MCF 10A (cell line): ENCODE measurements at regions not wholly inside any gene's neighbourhood (a gene's known extent, or its start where the extent isn't known, plus 50 kb on each side); places are given as distances from the start of the nearest gene placed in this dataset.

ENCODE experiments used
- BruUV-seq: library from RNA; stranded (reverse); fragments of 400-500 nt; replicated peaks from 2 replicates; lab custom pipeline; 2021; lab: Mats Ljungman, UMichigan
- CTCF ChIA-PET: fragments of 300-600 bp; sonication (Branson Sonifier 250); formaldehyde crosslinking; extraction: SDS; loops from one replicate; lab custom pipeline; 2021; ENCODE audit warnings: antibody characterized with exemption, inconsistent platforms; lab: Yijun Ruan, JAX
- POLR2A ChIA-PET: fragments of 300-600, 350-650 bp; sonication (Branson Sonifier 250); formaldehyde crosslinking; extraction: SDS; loops from one replicate; lab custom pipeline; 2020; ENCODE audit warnings: antibody characterized with exemption, inconsistent platforms; lab: Yijun Ruan, JAX
- DNase-seq: peaks from one replicate; pipeline ENCODE4 v3.0.0-alpha.2; 2018; ENCODE audit not compliant: unreplicated experiment
- H3K27ac Mint-ChIP-seq: one replicate; pipeline ENCODE4 v1.8.0; 2022; ENCODE audit warnings: mild to moderate bottlenecking, low read depth, mixed read lengths; ENCODE audit not compliant: unreplicated experiment
- H3K27me3 Mint-ChIP-seq: one replicate; pipeline ENCODE4 v1.8.0; 2022; ENCODE audit warnings: mixed read lengths; ENCODE audit not compliant: insufficient read depth, unreplicated experiment
- H3K36me3 Mint-ChIP-seq: one replicate; pipeline ENCODE4 v1.8.0; 2022; ENCODE audit warnings: mild to moderate bottlenecking, moderate library complexity, mixed read lengths; ENCODE audit not compliant: insufficient read depth, unreplicated experiment
- H3K4me1 Mint-ChIP-seq: one replicate; pipeline ENCODE4 v1.8.0; 2022; ENCODE audit warnings: mixed read lengths; ENCODE audit not compliant: insufficient read depth, unreplicated experiment
- H3K4me3 Mint-ChIP-seq: one replicate; pipeline ENCODE4 v1.8.0; 2022; ENCODE audit warnings: mild to moderate bottlenecking, moderate library complexity, mixed read lengths; ENCODE audit not compliant: unreplicated experiment
- H3K9me3 Mint-ChIP-seq: one replicate; pipeline ENCODE4 v1.8.0; 2022; ENCODE audit warnings: mixed read lengths; ENCODE audit not compliant: unreplicated experiment
- intact Hi-C: fragments of 100-400 bp; cut with micrococcal nuclease; formaldehyde crosslinking; loops from 2 replicates; pipeline ENCODE4 v1.14.1; 2022
- TF ChIP-seq, protein P1 (sequence below): fragments of 200-600 bp; IDR thresholded peaks from one replicate; pipeline ENCODE4 v1.8.0; 2022; ENCODE audit warnings: antibody characterized with exemption, mild to moderate bottlenecking; ENCODE audit not compliant: unreplicated experiment

- Mint-ChIP-seq H3K36me3 (no peaks in the 10 kb centered on the region), H3K4me3 (no peak overlapping the region), H3K9me3 (peaks cover 10% of the 10 kb centered on the region), H3K27ac (no peak overlapping the region), H3K4me1 (no peaks in the 10 kb centered on the region), H3K27me3 (no peaks in the 10 kb centered on the region)
- no peak for DNase-seq
- TF ChIP-seq, protein P1, sequence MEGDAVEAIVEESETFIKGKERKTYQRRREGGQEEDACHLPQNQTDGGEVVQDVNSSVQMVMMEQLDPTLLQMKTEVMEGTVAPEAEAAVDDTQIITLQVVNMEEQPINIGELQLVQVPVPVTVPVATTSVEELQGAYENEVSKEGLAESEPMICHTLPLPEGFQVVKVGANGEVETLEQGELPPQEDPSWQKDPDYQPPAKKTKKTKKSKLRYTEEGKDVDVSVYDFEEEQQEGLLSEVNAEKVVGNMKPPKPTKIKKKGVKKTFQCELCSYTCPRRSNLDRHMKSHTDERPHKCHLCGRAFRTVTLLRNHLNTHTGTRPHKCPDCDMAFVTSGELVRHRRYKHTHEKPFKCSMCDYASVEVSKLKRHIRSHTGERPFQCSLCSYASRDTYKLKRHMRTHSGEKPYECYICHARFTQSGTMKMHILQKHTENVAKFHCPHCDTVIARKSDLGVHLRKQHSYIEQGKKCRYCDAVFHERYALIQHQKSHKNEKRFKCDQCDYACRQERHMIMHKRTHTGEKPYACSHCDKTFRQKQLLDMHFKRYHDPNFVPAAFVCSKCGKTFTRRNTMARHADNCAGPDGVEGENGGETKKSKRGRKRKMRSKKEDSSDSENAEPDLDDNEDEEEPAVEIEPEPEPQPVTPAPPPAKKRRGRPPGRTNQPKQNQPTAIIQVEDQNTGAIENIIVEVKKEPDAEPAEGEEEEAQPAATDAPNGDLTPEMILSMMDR = no peak
- CTCF ChIA-PET = no interaction called here
- no TSS peak for BruUV-seq
- intact Hi-C loops = no loop called here
- POLR2A ChIA-PET = no interaction called here
Observed at GRCh38 chr6:156280065-156280464, 497.1 kb upstream of the ARID1B start.

- Mint-ChIP-seq H3K36me3 (no peaks in the 10 kb centered on the region), H3K4me3 (no peak overlapping the region), H3K27me3 (no peaks in the 10 kb centered on the region), H3K27ac (no peak overlapping the region), H3K4me1 (no peaks in the 10 kb centered on the region), H3K9me3 (peaks cover 10% of the 10 kb centered on the region)
- ChIA-PET POLR2A (no interaction called here), CTCF (interaction anchor here (0.6 kb wide), 2 partner anchors 38 to 44 kb away, joined by 3 read pairs; no protein-coding TSS in a partner anchor)
- intact Hi-C loops = no loop called here
- BruUV-seq = no TSS peak
- DNase-seq = no peak
- TF ChIP-seq, protein P1 = no peak
Observed at GRCh38 chr6:156279261-156279969, 497.8 kb upstream of the ARID1B start.

DNA sequence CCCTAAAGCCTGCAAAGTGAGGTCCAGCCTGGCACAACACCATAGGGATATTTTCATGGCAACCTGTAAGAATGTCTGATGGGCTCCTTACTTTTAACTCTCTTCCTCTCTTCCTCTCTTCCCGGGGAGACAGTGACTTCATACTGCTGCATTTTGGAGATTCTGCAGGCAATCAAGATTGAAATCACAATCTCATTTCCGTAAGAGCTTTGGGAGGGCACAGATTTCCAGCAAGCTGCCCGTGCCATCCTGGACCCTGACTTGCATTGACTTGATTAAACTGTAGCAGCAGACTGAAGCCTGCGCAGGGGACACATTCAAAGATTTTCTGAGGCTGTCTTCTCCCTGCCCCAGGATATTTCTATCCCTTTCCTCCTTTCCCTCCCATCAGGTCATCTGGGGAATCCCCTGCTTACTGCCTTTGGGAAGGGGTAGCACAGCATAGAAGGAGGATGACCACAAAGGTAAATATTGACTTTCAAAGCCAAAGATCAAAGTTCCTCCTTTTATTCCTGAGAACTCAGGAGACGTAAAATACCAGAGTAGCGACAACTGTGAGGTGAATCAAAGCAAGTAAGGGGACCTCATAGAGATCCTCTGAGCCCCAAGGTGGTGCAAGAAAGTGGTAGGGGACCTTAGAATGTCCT, 504.0 kb upstream of the ARID1B start:
- no peaks in the 10 kb centered on the region for H3K27me3 Mint-ChIP-seq

More for the DNA sequence above, 504.0 kb upstream of the ARID1B start:
- Mint-ChIP-seq H3K4me3 (no peak overlapping the region), H3K36me3 (peaks cover 6% of the 10 kb centered on the region), H3K4me1 (no peaks in the 10 kb centered on the region), H3K9me3 (peaks cover 7% of the 10 kb centered on the region), H3K27ac (no peak overlapping the region)
- BruUV-seq = no TSS peak
- ChIA-PET CTCF (no interaction called here), POLR2A (no interaction called here)
- TF ChIP-seq, protein P1 = no peak
- intact Hi-C loops = no loop called here
- no peak for DNase-seq
